ENCODE measurements at regions not wholly inside any gene's neighbourhood (a gene's known extent, or its start where the extent isn't known, plus 50 kb on each side); places are given as distances from the start of the nearest gene placed in this dataset.

DNA sequence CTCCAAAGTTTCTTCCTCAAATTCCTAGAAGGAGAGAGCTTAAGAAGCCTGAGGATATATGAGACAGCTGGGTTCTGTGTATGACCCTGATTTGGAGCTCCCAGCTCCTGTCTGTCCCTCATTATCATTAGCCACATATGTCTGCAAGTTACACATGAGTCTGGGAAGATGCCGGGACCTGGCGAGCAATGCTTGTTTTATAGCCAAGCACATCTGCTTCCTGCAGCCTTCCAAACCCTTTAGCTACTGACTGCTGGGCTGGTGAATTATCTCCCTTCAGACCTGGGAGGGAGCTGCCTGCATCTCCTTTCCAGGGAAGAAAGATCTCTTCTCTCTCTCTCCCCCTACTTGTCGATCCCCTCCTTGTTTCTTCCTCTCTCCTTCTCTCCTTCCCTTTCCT, 556.7 kb upstream of the BOD1L1 start:
- peak; percentile 80 for DNase-seq

DNA sequence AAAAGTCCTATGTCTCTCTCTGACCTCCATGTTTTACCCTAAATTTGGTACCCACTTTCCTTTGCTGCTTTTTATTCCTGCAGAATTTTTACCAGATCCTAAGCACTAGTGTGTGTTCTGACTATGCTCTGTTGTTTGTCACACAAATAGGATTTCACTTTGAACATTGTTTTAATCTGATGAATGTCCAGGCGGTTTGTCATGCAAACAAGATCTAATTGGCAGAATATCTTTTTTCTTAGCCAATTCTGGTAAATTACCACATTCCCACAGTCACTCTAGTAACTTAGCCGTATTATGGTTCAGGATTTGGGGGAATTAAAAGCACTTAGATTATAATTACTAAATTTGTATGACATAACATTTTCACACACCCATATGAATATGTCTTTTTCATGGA, 557.2 kb upstream of the BOD1L1 start:
- no peak for DNase-seq

- DNase-seq, result no peak
Observed at GRCh38 chr4:14188214-14188613, 560.7 kb upstream of the BOD1L1 start.

DNA sequence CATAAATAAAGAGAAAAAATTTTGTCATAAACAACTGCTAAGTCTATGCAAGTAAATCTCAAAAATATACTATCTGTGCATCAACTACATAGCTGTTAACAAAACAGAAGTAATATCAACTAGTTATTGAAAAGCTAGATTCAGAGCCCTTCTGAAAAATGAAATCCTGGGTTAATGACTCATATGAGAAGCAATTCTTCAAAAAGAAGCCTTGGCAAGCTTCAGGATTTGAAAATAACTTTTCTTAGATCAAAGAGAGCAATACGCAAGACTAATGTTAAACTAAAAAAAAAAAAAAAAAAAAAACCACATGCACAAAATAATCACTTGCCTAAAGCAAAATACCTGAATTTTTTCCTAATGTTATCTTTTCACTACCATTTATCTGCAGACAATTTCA, 566.1 kb upstream of the BOD1L1 start:
- DNase-seq, result no peak

- peak; percentile 56 for DNase-seq
Observed at GRCh38 chr4:14196131-14196530, 568.6 kb upstream of the BOD1L1 start.

GRCh38 chr4:14215116-14215770, 587.7 kb upstream of the BOD1L1 start:
- DNase-seq, result no peak

- DNase-seq, result no peak
Observed at GRCh38 chr4:14217401-14217800, 589.9 kb upstream of the BOD1L1 start.

- DNase-seq, result no peak
Observed at GRCh38 chr4:14218641-14219040, 591.1 kb upstream of the BOD1L1 start.

DNA sequence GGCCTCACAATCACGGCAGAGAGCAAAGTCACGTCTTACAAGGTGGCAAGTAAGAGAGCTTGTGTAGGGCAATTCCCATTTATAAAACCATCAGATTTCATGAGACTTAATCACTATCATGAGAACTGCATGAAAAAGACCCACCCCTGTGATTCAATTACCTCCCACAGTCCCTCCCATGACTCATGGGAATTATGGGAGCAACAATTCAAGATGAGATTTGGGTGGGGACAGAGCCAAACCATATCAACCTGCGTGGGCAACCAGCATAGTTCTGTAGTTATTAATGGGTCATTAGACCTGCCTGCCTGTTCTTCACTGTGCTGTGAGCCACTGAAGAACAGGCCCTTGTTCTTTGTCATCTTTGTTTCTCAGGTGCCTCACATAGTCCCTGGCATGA, 593.7 kb upstream of the BOD1L1 start:
- DNase-seq, result no peak

DNA sequence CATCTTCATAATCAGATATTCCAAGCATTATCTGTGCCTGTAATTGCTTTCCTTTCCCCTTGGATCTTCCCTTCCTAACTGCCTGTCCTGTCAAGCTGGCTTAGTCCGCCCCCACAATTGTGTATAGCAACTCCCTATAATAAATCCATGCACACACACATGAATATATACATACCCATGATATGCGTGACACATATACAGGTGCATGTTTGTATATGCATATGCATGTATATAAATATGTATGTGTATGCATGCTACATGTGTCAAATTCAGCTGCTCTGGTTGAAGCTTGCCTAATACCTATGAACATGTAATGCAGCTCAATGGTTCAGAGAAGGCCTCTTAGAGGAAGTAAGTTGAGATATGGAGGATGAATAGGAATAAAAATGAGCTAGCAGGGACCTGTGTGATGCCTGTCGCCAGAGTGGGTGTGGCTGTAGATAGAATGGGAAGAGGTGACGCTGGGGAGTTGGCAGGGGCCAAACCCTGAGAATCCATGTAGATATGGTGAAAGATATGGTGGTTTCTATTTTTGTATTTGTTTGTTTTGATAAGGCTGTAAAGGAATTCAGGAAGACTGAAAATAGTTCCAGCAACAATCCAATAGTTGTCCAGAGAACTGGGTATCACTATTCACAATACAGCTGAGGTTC, 595.0 kb upstream of the BOD1L1 start:
- DNase-seq, result no peak

GRCh38 chr4:14223461-14223860, 595.9 kb upstream of the BOD1L1 start:
- DNase-seq, result no peak

- DNase-seq, result no peak
Observed at GRCh38 chr4:14225688-14226207, 598.2 kb upstream of the BOD1L1 start.

DNA sequence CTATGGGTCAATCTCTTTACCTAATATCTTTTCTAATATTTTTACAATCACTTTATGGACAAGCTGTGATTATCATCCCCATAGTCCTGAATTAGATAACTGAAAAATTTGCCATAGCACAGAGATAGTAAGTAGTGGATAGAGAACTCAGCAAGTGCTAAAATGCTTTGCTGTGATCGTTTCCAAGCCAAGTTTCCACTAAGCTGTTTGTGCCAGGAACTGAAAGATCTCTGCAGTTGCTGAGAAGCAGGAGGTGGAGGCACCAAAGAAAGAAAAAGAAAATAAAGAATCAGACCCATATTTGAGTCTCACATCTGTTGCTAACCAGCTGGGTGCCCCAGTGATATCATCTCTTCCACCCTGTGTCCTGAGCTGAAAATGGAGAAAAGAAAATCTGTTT, 605.6 kb upstream of the BOD1L1 start:
- DNase-seq, result no peak

DNA sequence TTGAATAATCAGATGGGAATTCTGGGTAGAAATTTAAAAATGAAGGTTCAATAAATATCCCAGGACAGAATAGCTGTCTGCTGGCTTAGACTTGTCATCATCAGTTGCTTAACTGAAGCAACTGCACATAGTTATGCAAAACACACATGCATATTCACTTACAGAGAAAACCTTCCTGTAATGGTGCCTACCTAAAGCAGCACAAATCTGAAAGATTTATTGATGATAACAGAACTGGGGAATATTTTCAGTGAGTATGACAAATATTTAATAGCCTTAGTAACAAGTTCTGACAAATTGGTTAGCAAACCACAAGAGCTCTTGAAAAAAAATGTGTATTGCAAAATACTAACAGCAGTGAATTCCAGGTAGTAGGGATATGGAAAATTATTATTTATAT, 606.8 kb upstream of the BOD1L1 start:
- no peak for DNase-seq

- no peak for DNase-seq
Observed at GRCh38 chr4:14236359-14236758, 608.8 kb upstream of the BOD1L1 start.

DNA sequence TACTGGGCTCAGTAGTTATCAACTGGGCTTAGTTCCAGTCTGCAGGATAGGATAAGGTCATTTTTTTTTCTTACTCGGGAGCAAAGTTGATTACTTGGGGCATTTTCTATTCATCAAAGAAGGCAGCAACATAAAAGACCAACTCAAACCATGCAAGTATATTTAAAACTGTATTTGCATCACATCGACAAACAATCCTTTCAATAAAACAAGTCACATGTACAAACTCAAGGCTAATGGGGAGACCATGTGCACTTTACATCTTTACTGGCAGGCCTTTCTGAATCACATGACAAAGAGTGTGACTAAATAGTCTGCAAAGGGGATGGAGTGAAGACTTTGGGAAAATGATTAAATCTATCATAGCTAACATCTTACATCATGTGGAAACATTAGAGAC, 610.4 kb upstream of the BOD1L1 start:
- no peak for DNase-seq

DNA sequence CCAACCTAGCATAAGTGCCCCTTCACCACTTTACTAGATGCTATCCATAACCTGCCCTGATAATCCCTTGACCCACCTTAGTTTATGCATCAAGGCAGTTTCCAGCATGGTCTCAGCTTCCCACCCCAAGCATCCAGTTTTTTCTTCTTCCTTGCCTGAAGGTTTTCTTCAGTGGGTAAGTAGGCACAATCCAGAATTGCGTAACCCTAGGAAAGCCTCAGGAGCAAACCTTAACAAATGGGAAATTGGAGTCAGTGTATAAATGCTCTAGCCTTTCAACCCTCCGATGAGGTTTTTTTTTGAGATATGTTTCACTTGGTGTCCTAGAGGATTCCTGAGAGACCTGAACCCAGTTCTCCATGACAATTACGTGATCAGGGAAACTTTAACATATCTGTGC, 614.0 kb upstream of the BOD1L1 start:
- no peak for DNase-seq

GRCh38 chr4:14247767-14248166, 620.2 kb upstream of the BOD1L1 start:
- no peak for DNase-seq

- no peak for DNase-seq
Observed at GRCh38 chr4:14249226-14249625, 621.7 kb upstream of the BOD1L1 start.

DNA sequence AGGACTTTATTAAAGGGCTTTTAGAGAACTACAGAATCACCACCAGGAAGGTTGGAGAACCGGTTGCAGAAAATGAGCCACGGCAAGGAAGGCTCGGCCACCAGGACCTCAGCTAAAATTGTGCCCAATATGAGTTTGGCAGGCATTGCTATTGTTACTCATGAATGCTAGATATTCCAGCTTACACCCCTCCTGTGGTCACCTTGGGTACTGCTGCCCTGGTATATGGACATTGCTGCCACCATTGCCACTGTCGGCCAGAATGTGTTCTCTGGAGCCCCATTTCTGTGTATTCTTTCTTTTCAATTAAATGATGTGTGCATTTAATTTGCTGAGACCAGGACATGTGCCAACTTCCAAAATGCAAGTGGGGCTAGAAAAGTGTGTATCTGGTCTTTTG, 626.7 kb upstream of the BOD1L1 start:
- no peak for DNase-seq

- no peak for DNase-seq
Observed at GRCh38 chr4:14254926-14255325, 627.4 kb upstream of the BOD1L1 start.

- DNase-seq, result no peak
Observed at GRCh38 chr4:14257903-14258302, 630.4 kb upstream of the BOD1L1 start.

DNA sequence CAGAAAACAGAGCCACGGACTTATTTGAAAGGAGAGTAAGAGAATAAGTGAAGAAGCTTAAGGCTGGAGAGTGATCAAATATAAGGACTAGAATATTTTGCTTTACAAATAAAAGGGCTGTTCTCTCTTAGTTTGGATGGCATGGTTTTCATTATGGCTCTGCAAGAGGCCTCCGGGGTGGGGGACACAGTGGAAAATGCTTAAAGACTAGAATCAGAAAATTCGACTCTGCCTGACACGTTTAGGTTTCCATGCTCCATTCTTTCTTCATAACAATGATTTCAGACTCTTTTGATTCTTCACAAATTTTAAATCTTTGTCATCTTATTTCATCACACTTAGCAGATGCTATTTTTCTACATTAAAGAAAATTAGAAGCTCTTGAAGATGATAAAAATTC, 632.4 kb upstream of the BOD1L1 start:
- no peak for DNase-seq

- no peak for DNase-seq
Observed at GRCh38 chr4:14260591-14260990, 633.1 kb upstream of the BOD1L1 start.

DNA sequence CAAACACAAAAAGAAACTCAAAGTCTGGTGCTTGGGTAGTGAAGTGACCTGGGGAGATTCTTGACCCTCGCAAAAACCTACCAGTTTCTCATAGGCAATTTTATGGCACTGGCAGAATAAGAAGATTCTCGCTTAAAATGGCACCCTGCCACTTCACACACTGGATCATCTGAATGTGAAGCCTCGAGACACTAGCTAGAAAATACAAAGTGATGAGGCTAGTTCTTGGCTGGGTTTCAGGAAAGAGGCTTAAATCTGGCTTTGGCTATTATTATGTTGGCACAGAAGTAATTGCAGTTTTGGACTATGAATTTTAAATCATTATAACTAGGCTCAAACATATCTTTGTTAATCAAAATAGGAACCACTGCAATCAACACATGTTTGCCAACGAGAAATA, 634.7 kb upstream of the BOD1L1 start:
- no peak for DNase-seq

Data from left hindlimb (tissue), 1 donor.